Activated CD4-positive, alpha-beta T cell treated with anti-CD3 and anti-CD28 coated beads, Interleukin-10, Interleukin-2, amounts not matched to agents 100 ng/mL and 50 ng/mL, durations not matched to agents 16 hours and 8 hours (primary cell): ENCODE measurements at regions not wholly inside any gene's neighbourhood (a gene's known extent, or its start where the extent isn't known, plus 50 kb on each side); places are given as distances from the start of the nearest gene placed in this dataset.

Experiments used
- DNase-seq: peaks from one replicate; pipeline ENCODE4 v3.0.0-alpha.2; 2020

DNA sequence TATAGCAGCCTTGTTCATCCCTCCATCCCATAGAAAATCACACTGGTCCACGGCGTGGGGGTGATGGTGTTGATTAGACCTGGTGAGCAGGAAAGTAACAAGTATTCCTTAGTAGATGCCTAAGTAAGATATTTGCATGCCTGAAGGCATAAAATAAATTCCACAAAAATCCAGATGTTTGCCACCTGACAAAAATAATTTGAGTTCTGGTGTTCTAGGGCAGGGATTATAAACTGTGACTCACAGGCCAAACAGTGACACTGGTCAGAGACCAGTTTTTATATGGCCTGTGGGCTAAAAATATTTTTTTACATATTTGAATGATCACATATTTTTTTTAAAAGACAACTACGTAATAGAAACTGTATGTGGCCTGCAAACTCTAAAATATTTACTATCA lies 310.7 kb downstream of the RFC3 start:
- DNase-seq: no peak

DNA sequence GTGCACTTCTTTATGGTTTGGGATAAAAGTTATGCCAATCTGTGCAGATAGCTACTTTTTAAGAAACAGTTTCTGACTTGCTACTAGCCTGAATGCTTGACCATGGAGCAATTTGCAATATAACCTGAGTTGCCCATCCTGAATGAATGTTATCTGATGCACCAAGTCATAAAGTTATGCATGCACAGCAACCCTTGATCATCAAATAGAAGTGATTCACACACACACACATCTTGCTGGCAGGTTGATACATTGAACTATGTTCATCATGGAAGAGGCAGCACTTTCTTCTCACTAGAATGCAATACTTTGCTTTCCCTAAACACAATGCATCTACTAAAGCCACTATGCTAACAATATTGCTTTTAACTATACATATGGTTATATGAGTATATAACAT lies 311.5 kb downstream of the RFC3 start:
- DNase-seq: no peak

DNA sequence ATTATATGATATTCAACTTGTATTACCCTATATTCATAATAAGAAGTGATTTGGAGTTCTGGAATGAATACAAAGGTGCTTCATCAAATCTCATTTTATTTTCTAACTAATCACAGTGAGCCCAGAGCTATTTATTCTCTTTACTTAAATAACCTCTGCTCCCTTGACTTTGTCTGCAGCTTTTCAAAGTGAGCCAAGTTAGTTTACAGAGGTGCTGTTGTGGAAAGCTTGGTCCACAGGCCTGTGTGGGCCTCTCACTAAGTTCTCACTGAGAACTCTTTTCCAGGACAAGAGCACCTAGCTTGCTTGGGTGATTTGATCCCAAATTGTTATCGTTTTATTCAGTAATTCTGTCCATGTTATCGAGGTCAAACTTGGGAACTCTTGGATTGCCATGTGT lies 319.3 kb downstream of the RFC3 start:
- no peak for DNase-seq

DNA sequence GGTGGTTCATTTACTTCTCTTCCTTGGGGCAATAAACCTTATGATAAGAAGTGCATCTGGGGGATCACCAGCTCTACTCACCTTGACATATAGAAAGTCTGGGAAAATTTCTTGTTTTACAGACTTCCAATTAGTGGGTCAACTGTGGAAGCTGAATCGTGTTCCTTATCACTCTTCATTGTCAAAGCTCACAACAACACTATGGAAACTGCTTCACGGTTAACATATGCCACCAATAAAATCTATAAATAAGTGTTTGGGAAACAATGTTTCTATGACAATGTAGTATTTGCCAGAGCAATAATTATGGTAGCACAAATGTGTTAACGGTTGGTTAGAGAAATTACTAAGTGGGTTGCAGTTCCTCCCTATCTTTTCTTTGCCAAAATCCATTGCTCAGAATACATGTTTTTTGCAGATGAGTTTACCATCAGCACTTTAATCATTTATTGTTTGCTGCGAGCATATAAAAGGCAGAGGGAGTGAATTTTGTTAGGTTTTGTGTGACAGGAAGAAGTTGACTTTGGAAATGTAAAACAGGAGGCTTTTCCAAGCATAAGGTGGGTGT lies 321.8 kb downstream of the RFC3 start:
- no peak for DNase-seq

DNA sequence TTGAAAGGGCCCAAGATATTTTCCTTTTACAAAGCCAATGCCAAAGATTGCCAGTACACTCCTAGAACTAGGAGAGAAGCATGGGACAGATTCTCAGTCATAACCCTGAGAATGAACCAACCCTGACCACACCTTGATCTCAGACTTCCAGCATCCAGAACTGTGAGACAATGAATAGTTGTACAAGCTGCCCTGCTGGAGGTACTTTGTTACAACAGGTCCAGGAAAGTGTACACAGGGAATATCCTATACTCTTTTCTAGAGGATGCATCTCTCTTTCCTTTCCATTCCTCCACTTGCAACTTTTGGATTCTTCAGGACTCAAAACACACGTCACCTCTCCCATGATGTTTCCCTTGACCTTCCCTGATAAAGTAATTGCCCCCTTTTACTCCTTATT lies 325.7 kb downstream of the RFC3 start:
- DNase-seq: no peak

DNA sequence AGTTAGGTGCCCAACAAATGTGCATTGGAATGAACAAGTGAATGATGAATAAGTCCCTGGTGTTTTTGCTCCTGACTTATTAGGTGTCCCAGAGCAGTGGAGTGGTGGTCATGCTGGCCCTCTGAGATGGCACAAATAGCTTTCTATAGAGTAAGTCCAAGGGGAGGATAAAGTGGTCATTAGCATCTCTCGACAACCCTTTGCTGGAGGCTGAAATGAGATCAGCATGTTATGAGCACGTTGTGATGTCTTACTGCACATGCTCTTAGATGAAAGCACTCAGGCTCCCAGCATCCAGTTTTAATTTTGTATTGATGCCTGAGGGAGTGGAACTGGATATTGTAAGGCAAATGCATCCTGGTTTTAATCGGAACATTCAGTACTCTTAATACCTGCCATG lies 326.2 kb downstream of the RFC3 start:
- no peak for DNase-seq

DNA sequence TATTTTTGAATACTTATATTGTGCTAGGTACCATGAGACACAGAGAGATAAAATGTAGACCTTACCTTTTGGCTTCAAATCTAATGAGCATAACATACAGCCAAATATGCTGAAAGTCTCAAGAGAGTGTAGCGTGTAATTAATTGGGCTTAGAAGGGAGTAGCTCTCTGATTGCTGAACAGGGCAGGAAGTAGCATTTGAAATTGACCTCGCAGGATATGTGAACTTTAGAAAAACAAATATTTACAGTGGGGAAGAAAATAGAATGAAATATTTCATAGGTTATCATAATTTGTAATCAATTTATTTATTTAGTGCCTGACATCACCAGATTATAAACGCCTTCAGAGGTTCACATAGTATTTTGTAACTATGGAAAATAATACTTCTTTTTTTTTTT lies 327.1 kb downstream of the RFC3 start:
- no peak for DNase-seq

DNA sequence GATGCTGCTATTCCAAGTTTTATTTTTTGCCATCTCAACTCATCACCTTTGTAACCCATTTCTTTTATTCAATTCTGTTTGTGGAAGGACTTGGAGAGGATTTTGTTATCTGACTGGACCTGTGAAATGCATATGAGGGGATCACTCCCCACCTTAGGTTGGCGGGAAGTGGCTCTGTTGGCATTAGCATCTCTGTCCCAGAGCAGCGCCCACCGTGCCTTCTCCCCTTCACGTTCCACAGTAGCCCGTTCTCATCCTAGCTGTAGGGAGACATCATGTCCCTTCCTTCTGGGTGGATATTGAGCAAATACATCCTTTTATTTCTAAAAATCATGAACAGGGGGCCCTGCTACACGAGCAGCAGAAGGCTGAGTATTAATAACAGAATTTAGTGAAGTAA lies 330.4 kb downstream of the RFC3 start:
- no peak for DNase-seq

DNA sequence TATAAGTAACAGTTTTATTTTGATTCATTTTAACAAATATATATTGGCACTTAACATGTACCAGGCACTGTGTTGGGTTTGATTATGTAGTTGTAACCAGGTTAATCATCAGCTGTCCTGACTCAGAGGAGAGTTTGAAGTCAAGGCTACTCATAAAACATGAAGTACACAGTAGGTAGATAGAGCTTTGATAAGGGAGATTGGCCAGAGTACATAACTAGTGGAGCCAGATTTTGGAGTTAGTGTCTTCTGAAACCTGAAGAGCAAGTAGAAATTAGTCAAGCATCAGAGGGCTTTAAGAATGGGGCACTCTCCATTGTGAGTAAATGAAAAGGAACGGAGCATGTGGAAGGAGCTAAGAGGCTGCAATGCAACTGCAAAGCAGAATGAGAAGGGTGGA lies 333.9 kb downstream of the RFC3 start:
- DNase-seq: no peak

DNA sequence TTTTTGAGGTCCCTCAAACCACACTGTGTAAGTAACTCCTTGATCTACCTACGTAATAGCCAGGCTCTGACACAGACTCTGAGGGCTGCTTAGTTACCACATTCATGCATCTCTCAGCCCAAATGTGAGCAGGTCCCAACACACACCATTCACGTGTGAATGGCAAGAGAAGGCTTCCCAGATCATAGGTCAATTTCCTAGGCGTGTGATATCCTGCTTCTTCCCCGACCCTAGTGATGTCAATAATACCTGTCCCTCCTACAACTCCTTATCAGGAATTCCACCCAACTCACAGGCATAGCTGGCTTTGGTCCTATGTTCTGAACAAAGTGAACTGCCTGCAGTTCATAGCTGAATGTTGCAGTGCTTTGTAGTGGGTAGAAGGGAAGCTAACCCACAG lies 334.5 kb downstream of the RFC3 start:
- no peak for DNase-seq

DNA sequence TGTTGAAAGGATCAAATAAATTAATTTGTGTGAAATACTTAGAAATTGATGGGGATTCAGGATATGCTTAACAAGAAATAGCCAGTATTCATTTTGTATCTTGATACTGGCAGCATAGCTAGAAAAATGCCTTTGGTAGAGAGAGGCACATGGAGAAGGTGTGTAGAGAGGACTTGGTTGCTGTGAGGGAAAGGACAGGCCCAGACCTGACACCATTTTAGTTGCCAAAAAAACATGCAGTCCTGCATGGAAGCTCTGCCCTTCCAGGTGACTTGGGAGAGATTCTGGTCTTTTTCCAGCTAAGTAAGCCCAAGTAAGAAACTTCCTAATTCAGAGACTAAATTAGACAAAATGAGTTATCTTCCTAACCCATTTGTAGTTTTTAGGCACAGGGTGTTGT lies 335.0 kb downstream of the RFC3 start:
- DNase-seq: no peak

DNA sequence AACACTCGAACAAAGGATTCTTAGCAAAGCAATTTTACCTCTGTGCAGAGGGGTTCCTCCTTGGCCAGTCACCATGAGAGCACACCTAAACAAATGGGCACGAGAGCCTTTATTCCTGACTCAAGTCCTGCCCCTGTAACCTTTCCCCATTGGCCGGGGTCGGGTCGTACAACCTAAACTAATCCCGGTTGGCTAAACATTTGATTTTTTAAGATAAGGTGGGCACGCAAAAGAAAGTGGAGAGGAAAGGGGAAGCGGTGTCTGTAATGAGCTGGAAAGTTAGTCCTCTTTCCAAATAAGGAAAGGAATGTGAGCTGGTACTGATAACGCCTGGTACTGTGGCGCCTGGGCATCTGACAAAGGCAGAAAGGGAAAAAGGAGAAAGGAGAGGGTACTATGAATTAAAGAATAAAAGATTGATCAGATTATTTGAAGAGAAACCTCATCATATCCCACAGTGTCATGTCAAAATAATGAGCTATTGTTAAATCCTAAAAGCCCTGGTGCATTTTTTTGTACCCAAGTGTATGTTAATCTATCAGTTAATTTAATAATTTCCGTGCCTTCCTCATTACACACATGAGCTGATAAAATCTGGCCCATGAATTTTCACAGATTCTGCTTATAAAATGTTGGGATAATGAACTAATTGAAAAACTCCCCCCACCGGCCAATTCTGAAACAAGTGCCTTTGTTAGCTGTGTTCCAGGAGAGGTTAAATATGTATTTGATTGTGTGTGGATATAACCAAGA lies 335.7 kb downstream of the RFC3 start:
- DNase-seq: no peak

DNA sequence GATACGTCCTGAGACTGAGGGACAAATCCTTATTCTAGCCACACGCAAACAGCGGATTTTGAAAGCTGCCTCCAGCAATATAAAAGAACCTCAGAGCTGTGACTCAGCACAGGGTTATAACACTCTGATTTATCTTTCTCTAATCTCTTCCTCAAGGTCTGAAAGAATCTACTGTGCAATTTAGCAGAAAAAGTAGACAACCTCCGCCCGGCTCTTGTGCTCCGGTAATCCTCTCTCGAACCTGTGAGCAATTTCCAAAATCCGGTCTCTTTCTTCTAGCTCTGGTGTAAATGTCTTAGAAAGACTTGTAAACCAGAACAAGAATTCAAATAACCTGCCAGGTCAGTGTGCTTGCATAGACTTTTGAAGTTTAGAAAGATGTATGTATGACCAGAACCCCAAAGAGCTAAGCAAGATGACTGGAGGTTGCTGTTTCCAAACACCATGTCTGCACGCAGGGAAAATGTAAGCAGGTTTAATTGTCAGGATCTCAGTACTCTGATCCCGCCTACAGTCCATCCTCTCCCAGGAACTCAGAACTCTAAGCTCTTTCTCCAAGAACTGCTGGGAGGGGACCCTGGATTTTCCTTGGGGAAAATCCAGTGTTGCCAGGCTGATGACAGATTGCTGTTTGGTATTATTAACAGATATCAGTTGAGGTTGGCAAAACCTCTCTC lies 338.1 kb downstream of the RFC3 start:
- DNase-seq: peak; percentile 68

DNA sequence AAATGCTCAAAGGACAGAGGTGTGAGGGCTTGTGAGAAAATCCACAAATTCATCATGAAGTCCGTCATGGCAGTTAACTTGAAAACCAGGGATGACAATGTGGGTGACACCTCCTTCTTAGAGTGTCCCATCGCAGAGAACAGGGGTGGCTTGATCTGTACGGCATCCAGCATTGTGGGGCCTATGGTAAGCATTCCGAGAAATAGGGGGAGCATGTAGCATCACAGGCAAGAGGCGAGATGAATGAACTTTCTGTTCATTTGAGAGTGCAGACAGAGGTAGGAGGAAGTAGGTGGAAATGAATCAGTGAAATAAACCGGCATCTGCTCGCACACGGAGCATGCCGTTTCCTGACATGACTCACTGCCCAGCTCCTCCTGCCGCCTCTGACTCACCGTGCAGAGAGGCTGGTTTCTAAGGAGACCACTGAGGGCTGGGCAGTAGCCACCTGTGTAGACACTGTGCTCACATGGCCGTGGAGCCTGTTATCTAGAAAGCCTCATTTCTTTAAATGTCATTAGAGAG lies 339.0 kb downstream of the RFC3 start:
- DNase-seq: peak; percentile 92

DNA sequence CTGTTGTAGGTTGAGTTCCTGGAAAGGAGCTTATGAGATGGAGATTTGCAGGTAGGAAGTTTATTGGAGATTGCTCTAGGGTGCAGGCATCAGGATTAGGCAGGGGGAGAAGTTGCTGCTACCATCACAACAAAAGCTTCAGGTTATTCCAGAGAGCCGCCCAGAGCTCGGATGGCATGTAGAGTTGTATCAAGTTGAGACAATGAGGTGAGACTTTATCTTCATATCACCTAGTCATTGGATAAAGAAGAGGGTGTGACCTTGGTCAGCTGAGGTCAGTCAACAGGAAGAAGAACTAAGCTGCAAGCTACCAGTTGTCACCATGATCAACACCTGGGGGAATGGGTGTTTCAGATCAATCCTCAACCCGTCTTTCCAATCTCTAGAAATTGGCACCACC lies 342.0 kb downstream of the RFC3 start:
- DNase-seq: no peak

DNA sequence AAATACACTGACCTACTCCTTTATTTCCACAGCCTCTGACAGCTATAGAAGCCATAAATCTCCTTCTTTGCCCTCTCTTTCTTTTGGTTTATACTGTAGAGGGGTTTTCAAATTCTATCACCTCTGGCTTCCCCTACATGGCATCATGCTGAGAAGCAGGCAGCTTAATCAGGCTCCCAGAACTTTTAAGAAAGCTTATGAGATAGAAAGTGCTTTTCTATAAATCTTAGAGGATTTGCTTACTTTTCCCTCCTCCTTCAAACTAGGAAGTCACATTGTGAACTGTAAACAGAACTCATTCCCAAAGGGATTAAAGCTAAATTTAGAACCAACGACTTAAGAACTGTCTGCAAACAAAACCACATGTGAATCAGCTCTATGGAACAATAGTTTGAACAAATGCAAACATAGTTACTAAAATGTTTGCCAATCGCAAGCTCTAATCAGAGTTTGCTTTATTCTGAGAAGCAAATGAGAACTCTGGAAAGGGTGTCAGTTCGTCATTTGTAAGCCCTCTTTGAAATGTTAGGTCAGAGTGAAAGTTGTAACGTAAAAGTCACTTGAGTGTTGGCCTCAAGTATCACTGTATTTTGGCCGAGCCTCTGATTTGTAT lies 344.1 kb downstream of the RFC3 start:
- no peak for DNase-seq

DNA sequence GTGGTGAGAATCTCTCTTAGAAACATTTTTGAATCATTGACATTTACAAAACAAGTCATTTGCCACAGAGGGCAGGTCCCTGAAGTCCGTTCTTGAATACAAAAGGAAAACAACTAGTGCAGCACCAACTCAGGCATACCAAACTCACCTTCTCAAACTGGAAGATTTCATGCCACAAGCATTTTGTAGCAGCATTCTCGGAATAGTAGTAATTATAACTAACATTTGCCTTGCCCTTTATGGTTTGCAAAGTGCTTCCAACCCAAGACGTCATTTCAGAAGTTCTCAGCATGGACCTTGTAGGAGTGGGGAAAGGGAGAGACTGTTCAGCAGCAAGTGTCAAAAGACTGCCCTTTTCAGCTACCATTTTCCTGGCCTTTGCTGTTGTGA lies 344.6 kb downstream of the RFC3 start:
- no peak for DNase-seq

DNA sequence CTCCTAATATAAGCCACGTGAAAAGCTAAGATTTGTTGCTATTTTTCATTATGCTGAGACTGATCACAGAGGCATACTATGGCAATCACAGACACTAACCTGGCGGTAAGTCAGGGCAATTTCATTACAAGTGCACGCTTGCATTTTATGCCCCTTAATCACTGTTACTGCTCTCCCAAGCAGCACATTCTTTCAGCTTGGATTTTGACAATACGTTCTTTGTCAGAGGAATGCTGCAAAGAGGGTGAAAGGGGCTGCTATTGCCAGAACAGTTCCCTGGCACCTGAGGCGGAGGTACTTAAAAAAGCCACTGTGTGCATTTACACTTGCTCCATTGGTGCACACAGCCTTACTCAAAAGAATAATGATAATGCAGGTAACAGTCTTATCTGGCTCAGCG lies 346.6 kb downstream of the RFC3 start:
- no peak for DNase-seq

DNA sequence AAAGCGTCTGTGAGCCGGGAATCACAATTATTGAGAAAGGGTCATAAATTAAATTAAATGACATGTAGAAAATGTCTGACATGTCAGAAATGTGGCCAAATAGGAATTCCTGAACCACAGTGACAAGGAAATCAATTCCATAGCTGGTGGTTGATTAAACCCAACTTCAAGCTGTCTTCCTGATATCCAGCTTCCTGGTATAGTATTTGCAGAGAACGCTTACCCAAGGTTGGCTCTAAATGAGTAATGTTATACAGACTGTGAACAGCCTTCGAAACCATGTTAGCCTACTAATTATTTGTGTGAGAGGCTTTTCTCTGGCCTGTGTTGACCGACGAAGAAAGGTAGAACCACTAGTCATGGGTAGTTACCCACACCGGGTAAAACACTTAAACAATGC lies 347.2 kb downstream of the RFC3 start:
- no peak for DNase-seq

DNA sequence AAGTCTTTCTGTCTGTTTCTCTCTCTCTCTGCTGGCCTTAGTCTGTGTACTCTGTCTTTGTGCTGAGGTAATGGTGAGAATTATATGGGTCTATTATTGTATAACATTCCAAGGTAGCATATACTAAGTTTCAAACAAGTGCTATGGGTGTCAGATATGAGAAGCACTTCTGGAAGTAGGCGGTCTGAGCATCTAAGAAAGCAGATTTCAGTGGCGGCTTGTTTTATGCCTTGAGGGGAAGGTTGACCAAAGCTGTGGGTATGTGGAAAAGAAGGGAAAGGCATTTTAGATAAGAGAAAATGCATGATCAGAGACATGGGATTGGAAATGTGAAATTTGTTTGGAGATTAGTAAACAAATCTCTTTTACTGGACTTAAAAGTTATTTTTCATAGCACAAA lies 348.5 kb downstream of the RFC3 start:
- DNase-seq: no peak

DNA sequence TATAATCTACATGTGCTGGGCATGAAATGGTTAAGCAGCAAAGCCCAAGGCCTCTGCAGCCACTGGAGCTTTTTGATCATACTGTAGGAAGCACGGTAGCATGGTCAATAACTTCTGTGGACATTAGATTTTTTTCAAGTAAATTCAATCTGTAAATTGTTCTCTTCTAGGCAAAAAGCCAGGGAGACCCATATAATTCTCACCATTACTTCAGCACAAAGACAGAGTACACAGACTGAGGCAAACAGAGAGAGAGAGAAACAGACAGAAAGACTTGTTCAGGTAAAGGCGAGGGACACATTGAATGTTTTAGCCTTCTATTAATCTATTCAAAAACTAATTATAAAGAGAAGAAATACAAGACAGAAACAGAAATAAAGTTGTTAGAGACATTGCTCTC lies 349.4 kb downstream of the RFC3 start:
- DNase-seq: no peak

DNA sequence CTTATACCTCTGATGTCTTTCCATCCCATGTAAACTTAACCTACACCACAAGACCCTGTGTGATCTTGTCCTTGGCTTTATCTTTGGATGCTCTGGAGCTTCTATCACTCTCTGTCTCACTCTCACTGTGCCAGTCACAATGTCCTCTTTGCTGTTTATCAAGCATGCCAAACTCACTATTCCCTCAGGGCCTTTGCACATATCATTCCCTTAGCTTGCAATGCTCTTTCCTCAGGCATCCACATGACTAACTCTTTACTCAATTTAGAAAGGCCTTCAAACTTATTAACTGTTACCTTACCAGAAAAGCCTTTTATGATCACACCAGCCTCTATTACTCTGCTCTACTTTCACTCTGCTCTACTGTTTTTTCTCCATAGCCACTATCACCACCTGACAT lies 354.1 kb downstream of the RFC3 start:
- no peak for DNase-seq

DNA sequence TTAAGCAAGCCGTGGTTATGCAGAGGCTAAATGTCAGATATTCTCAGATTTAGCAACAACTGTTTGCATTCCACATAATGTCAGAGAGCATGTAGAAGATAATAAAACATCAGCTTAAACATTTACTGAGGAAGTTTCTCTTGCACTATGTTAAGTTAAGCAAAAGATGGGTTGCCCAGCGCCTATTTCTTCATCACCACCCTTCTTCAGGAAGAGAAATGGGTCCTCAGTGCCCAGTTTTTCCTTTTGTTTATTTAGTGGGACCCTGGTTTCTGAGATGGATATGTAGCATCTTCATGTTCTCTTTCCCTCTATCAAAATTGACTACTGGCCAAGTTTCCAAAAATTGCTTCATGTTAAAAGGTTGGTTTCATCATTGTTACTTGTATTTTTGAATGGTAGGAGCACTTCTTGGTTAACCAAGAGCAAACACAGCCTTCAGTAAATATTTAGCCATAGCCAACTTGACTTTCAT lies 356.8 kb downstream of the RFC3 start:
- DNase-seq: no peak

DNA sequence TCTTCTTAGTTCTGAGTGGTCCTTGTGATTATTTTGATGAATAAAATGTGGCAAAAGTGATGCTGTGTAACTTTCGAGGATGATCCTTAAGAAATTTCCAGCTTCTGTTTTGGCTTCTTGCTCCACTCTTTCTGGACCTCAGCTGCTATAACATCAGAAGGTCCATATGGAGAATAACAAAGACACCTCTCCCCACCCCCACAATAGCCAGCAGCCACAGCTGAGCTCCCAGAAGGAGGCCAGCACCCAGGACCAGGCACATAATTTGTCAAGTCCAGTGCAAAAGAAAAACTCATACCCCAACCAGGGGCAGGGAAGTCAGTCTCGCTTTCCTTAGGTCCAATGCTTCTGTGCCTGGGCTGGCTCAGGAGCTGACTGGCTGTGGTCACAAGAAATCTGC lies 357.6 kb downstream of the RFC3 start:
- no peak for DNase-seq
